ENCODE measurements at regions not wholly inside any gene's neighbourhood (a gene's known extent, or its start where the extent isn't known, plus 50 kb on each side); places are given as distances from the start of the nearest gene placed in this dataset.

- Histone ChIP-seq H4K5ac (ENCODE audit: insufficient read length, low read depth, low read length) (no peak overlapping the region), H3K79me1 (ENCODE audit: low read depth, low read length) (no peaks in the 10 kb centered on the region), H3K4me3 (ENCODE audit: extremely low read depth in 1 of 4, insufficient read depth in 2 of 4, low read depth in 3 of 4, low read length in 4 of 4) (no peak overlapping the region), H2BK12ac (ENCODE audit: low read depth, low read length) (no peak overlapping the region), H3K4me2 (ENCODE audit: insufficient read depth in 1 of 2, low read depth in 2 of 2, low read length in 2 of 2) (no peak overlapping the region), H2BK15ac (ENCODE audit: low read length) (no peak overlapping the region), H3K9ac (replicated peaks in 1 of 4; ENCODE audit: extremely low read depth in 1 of 4, low read depth in 3 of 4, low read length in 3 of 4) (no peak overlapping the region), H3K4me1 (replicated peaks in 1 of 4; ENCODE audit: control insufficient read depth in 3 of 4, insufficient read depth in 4 of 4, low read length in 3 of 4) (peaks cover 3 to 11% (median 10%) of the 10 kb centered on the region in 4 experiments; a peak in 5 of 7 replicates), H2AK5ac (ENCODE audit: low read depth, low read length) (no peak overlapping the region), H3K36me3 (ENCODE audit: control insufficient read depth in 2 of 4, insufficient read depth in 4 of 4, low read length in 3 of 4) (no peaks in the 10 kb centered on the region), H3K27me3 (replicated peaks in 1 of 4; ENCODE audit: control insufficient read depth in 3 of 4, extremely low read depth in 1 of 4, insufficient read depth in 3 of 4, low read length in 3 of 4) (no peaks in the 10 kb centered on the region), H4K91ac (replicated peaks; ENCODE audit: insufficient read length, low read length) (no peak overlapping the region), H2BK20ac (ENCODE audit: low read length) (no peak overlapping the region), H3K23ac (ENCODE audit: insufficient read length) (no peak overlapping the region), H3K27ac (ENCODE audit: low read depth, low read length) (no peak overlapping the region), H3K14ac (ENCODE audit: insufficient read length) (no peak overlapping the region), H2BK120ac (replicated peaks; ENCODE audit: low read depth, low read length) (no peak overlapping the region), H2BK5ac (ENCODE audit: low read depth, low read length) (no peak overlapping the region), H4K20me1 (replicated peaks in 1 of 2; ENCODE audit: control insufficient read depth in 1 of 2, insufficient read depth in 2 of 2, low read length in 2 of 2) (no peaks in the 10 kb centered on the region), H3K79me2 (ENCODE audit: control insufficient read depth in 1 of 2, insufficient read depth in 2 of 2, low read length in 2 of 2) (no peaks in the 10 kb centered on the region), H3K18ac (ENCODE audit: extremely low read depth, low read length) (no peak overlapping the region), H2AFZ (ENCODE audit: low read length) (no peak overlapping the region), H3K23me2 (ENCODE audit: low read depth, low read length) (no peaks in the 10 kb centered on the region), H3K9me3 (ENCODE audit: insufficient read depth in 2 of 2, low read depth in 1 of 2, low read length in 1 of 2) (peaks cover 0 to 6% of the 10 kb centered on the region in 2 experiments; a peak in 1 of 4 replicates), H4K8ac (ENCODE audit: extremely low read depth, insufficient read depth, low read length) (no peak overlapping the region), H3K4ac (replicated peaks; ENCODE audit: insufficient read length, low read depth, low read length) (no peak overlapping the region), H3K56ac (replicated peaks; ENCODE audit: insufficient read length, low read depth, low read length) (no peak overlapping the region)
- peak in 2 of 3 experiments; percentile 61 to 85; a peak in 3 of 4 replicates for TF ChIP-seq CTCF (IDR thresholded peaks at IDR 0.05; ENCODE audit: control extremely low read depth in 1 of 3, insufficient read depth in 1 of 3, low read depth in 1 of 3, low read length in 3 of 3)
- TF ChIP-seq RAD21 (IDR thresholded peaks at IDR 0.05 in 1 of 2, conservative IDR thresholded peaks at IDR 0.05 in 1 of 2; ENCODE audit: low read depth in 2 of 2, low read length in 2 of 2), result peak; percentile 80 to 81
- TF ChIP-seq CHD1 (IDR thresholded peaks at IDR 0.05; ENCODE audit: low read depth, low read length), result no peak
- WGBS, 2 experiments (ENCODE audit: extremely low coverage in 1 of 2, insufficient coverage in 1 of 2, insufficient read length in 1 of 2, insufficient replicate concordance in 2 of 2, low coverage in 1 of 2, low lambda C conversion rate in 2 of 2, missing lambda C conversion rate in 1 of 2), result 44% methylated on average over 4 of the region's 4 CpGs; no CpG with 5 or more reads in 1 of the 2 experiments
- ChIA-PET CTCF (ENCODE audit: partially characterized antibody) (interaction anchor here (0.6 to 3.4 kb wide), 54 partner anchors 9 to 1934 kb away, joined by 3 to 40 read pairs (median 4); partner anchors contain the start of gene TRIB2), POLR2A (ENCODE audit: partially characterized antibody) (no interaction called here)
- DNase-seq (ENCODE audit: low read depth in 1 of 2, low spot score in 2 of 2) (no peak), FAIRE-seq (peak; percentile 28)
Observed at GRCh38 chr2:12931186-12931844, 214.6 kb downstream of the TRIB2 start.

All from H1 (cell line).